Left colon (tissue), 2 donors: ENCODE measurements at regions not wholly inside any gene's neighbourhood (a gene's known extent, or its start where the extent isn't known, plus 50 kb on each side); places are given as distances from the start of the nearest gene placed in this dataset.
"Not testable (repeated sequence)": the region's sequence is repeated elsewhere in the genome, so short reads cannot be mapped to it uniquely, and the experiment has no call there.

Experiments used
- ATAC-seq: fragments of 200-7000 bp; cut with Tn5 transposase; one replicate; pipeline ENCODE4 v1.9.1; 2020; ENCODE audit warnings: mild to moderate bottlenecking, moderate library complexity
- DNase-seq, 2 donors: peaks; one replicate each; pipeline ENCODE4 v3.0.0-alpha.2; 2020
- intact Hi-C, 2 donors: fragments of 100-400 bp; cut with DNase I in 1 of 2; cut with micrococcal nuclease in 1 of 2; formaldehyde crosslinking; loops; one replicate each; pipeline versions ENCODE4 v1.11.2 to v1.14.0; 2022; cut with DNase I, micrococcal nuclease
- donor health status: DM: no; HTN: no; CAD: no.
- donor health status: DM: yes; HTN: yes; CAD: no.

- DNase-seq = no peak
- no peak for ATAC-seq
- intact Hi-C loops = no loop called here
Observed at GRCh38 chr2:128505575-128506526, 187.2 kb upstream of the HS6ST1 start.

- ATAC-seq (no peak), DNase-seq (no peak)
- intact Hi-C loops = no loop called here
Observed at GRCh38 chr2:128506534-128506933, 187.9 kb upstream of the HS6ST1 start.

DNA sequence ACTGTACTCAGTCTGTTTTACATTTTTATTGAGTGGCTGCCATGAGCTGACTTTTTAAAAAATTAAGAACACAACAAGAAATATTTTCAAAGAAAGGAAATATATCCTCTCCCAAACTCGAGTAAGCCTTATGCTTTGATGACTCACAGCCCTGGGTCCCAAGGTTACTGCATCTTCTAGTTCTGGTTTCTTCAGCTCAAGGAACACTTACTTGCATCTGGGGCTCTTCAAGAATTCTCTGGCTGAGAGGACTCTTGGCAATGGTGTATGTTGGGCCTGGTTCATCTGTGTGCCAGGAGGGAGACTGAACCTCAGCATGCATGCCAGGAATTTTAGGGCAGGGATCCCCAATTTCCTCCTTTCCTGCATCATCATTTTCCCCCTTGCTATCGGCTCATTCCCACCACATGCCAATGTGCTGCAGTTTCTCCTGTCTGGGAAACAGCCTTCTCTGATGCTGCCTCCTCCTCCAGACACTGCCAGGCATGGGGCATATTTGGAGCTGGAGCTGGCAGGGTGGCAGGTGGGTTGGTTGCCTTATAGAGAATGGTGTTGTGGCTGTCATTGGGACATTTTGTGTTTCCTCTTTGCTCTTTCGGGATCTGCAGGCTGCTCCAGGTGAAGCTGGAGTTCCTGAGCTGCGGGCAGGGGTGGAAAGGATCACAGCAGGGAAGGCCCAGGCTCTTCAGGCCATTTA, 192.2 kb upstream of the HS6ST1 start:
- DNase-seq = no peak
- intact Hi-C loops = no loop called here
- no peak for ATAC-seq

DNA sequence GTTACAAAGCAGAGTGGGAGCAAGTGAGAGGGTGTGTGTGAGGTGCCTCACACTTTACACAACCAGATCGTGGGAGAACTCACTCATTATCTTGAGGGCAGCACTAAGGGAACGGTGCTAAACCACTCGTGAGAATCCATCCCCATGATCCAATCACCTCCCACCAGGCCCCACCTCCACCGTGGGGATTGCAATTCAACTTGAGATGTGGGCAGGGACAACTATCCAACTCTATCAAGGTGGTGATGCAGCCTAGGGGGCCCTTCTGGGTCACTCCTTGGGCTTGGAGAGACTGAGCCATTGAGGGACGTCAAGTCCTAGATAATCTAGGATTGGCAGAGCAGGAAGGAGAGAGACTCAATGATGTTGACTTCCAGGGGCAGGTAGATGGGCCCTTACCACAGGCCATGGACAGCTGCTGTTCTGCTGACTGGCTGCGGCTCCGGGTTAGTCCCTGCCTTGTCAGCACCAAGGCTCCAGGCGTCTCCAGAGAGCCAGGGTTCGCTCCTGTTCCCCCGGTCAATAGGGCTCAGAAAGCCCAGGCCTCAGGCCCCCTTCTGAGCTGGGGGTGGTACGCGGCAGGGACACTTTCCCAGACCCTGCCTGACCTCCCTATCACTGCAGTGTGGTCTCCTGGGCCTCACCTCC, 193.2 kb upstream of the HS6ST1 start:
- DNase-seq = no peak
- intact Hi-C loops = no loop called here
- ATAC-seq = no peak

DNA sequence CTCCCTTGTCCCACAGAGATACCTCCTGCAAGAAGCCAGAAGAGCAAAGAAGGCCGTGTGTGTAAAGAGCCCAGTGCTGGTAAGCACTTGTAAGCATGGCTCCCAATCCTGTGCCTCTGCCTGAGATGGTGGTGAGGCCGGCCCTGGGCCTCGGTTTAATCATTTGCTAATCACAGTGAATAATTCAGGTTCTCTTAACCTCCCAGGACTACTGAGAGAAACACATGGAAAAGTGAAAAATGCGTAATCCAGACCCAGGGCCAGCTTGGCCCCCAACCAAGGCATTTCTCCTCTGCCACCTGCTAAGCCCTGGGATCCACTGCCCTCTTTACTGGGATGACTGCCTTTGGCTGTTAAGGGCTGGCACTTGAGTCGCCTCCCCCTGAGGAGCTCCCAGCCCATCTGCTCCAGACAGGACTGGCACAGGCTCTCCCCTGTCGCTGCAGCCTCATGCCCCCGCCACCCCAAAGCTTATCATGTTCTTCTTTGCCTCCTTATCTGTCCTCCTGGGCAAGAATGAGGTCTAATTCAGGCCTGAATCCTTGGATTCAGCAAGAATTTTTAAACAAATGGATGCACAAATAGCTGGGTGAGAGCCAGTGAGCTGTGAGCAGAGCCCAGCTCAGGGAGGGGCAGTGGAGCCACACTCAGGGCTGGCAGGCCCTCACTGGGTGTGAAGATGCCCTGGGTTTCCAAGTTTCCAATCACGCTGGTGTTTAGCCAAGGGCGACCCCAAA, 193.9 kb upstream of the HS6ST1 start:
- ATAC-seq (no peak), DNase-seq (no peak)
- intact Hi-C loops = no loop called here

- ATAC-seq (no peak), DNase-seq (no peak)
- intact Hi-C loops = no loop called here
Observed at GRCh38 chr2:128513116-128513960, 194.7 kb upstream of the HS6ST1 start.

DNA sequence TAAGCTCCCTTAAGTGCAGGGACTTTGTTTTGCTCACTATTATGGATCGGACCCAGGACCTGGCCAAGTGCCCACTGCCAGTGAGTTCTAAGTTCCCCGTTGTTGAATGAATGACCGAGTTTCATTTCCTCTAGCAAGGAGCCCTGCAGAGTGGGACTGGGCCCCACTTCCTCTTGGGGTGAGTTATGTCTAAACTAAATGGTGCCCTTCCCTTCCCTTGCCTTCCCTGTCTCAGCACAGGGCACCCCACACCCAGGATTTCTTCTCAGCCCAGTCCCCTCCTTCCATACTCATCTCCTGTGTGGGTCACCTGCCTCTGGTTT, 195.3 kb upstream of the HS6ST1 start:
- no peak for ATAC-seq
- intact Hi-C loops = no loop called here

DNA sequence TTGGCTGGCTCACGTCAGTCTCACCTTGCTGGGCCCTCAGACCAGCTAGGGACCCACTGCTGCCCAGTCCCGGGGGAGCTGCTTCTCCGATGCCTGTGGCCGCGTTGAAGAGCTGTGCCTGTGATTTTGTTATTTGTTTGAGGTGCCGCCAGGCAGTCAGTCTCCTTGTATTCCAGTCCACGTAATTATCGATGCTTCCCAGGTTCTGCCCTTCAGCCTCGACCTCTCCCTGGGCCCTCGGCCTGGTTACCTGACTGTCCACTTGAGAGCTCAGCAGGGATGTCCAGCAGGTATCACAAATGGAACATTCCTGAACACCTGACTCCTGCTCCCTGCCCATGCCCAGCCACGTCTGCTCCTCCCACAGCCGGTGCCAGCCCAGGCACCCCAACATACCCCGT, 195.9 kb upstream of the HS6ST1 start:
- intact Hi-C loops = no loop called here
- DNase-seq = no peak
- no peak for ATAC-seq

More for the DNA sequence above, 195.3 kb upstream of the HS6ST1 start:
- DNase-seq = peak in 1 of 2 donors; percentile 22

DNA sequence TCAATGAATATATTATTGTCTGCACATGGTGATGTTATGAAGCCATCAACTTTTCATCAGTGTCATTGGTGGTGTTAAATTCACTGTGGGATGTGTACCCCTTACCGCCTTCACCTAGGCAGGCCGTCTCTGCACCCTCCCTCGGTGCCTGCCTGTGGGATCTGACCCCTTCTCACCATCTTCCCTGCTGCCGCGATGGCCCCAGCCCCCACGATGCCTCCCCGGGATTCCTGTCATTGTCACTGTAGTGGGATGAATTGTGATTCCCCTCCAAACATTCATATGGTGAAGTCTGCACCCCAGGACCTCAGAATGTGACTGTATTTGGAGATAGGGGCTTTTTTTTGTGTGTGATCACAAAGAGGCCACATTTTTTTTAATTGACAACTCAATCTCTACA, 198.3 kb upstream of the HS6ST1 start:
- DNase-seq (no peak), ATAC-seq (no peak)
- intact Hi-C loops = no loop called here

DNA sequence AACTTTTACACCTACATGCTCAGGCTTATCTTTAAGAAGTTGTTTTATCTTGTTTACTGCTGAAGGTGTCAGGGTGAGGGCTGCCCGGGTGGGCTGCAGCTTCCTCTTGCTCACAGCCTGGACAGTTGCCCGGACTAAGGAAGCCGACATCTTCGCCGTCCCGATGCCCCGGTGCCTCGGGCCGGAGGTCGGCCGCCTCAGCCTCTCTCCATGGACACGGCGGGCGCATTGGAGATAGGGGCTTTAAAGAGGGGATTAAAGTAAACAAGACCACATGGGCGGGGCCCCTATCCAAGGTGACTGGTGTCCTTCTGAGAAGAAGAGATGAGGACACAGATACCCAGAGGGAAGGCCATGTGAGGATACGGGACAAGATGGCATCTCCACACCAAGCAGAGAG, 200.4 kb upstream of the HS6ST1 start:
- ATAC-seq, intact Hi-C loops, DNase-seq: not testable (repeated sequence)

DNA sequence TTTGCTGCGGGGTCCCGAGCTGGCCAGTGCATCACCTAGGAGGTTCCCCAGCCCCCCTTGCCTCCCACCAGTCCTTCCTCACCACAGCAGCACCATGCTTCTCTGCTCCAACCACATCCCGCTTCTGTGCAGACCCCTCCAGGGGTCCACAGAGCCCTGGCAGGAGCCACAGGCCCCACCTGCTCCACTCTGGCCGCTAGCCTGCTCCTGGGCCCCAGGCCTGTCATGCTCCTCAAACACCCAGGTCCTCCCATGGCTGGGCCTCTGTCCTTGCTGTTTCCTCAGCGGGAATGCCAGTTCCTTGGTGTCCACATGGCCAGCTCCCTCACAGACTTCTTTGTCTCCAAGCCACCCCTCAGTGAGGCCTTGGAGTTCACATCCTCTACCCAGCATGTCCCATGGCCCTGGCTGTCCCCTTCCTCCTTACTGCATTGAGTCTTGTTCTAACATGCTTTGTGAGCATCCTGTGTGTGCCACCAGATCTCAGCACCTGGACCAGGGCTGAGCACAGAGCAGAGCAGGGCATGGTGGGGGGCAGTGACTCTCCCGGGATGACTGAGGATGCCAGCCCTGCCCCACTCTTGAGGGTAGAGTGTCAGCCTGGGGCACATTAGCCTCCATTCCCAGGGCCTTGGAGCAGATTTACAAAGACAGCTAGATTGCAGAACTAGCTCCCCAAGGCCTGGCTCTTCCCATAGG, 201.0 kb upstream of the HS6ST1 start:
- DNase-seq (no peak), ATAC-seq (no peak)
- intact Hi-C loops = no loop called here

GRCh38 chr2:128520340-128520739, 201.7 kb upstream of the HS6ST1 start:
- no peak for DNase-seq
- no peak for ATAC-seq
- intact Hi-C loops = no loop called here

DNA sequence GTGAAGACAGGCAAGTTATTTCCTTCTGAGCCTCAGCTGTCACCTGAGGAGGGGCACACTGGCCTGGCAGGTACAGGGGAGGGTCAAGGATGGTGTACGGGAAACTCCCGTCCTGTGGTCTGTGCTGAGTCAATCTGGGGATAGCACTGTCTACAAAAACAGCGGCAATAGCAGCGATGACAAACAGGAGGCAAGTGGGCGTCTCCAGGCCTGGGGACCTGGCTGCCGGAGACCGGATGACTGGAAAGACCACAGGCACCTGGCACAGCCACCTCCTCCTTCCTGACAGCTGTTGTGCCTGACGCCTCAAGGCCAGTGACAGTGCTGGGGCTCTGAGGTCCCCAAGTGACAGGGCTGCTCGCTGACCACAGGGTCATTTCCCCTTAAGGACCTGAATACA, 202.1 kb upstream of the HS6ST1 start:
- ATAC-seq (no peak), DNase-seq (no peak)
- intact Hi-C loops = no loop called here

- ATAC-seq (no peak), DNase-seq (no peak)
- intact Hi-C loops = no loop called here
Observed at GRCh38 chr2:128521482-128521881, 202.8 kb upstream of the HS6ST1 start.

DNA sequence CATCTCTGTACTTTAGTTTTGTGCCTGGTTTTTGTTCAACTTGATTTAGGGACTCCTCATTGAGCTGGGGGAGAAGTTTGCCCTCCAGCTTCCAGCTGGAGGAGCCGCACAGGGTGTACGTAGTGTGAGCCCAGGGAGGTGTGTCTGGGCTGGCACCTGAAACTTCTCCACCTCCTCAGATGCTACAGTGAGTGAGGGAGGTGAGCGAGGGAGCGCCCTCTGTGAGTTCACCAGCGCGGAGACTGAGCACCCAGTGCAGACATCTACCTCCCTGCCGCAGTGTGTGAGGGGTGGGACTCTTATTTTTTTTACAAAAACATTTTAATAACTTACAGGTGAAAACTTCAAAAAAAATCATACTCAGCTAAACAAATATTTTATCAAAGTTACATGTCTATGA, 204.2 kb upstream of the HS6ST1 start:
- no peak for ATAC-seq
- intact Hi-C loops = no loop called here
- DNase-seq = no peak

DNA sequence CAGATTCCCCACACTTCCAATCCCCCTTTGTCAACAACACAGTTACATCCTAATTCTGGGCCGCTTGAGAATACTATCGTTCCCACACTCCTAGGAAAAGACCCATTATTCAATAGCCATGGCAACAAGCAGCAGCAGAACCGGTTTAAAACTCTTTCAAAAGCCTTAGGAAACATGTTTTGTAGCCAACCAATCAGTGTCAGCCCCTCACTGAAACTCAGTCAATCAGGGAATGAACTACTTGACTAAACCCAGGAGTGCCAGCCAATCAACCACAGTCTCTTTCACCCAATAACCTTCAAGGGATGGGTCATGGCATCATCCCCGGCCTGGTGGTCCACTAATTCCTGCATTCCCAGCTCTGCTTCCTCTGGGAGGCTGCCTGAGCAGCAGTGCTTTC, 204.8 kb upstream of the HS6ST1 start:
- intact Hi-C loops = no loop called here
- DNase-seq (no peak), ATAC-seq (no peak)

DNA sequence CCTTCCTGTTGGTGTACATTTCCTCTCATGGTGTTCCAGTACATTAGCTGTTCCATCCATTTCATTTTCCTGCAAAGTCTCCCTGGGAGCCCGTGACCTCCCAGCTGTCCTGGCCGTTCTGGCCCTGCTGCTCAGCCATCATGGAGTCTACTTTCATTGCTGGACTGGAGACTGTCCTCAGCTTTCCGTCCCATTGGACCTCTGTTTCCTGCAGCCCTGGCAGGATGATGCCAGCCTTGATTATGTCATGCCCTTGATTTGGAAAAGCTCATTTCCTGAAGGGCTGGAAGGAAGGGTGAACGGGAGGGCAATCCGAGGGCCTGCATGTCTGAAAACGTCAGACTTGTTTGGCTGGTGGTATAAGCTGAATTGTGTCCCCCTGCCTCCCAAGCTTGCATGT, 205.5 kb upstream of the HS6ST1 start:
- no peak for ATAC-seq
- intact Hi-C loops = no loop called here

GRCh38 chr2:128525653-128526052, 207.0 kb upstream of the HS6ST1 start:
- DNase-seq (no peak), ATAC-seq (no peak)
- intact Hi-C loops = no loop called here

More for the DNA sequence above, 205.5 kb upstream of the HS6ST1 start:
- DNase-seq = no peak
